Endothelial cell (in vitro differentiated cells): ENCODE measurements at regions not wholly inside any gene's neighbourhood (a gene's known extent, or its start where the extent isn't known, plus 50 kb on each side); places are given as distances from the start of the nearest gene placed in this dataset.

Experiments
- DNase-seq: peaks from one replicate; pipeline ENCODE4 v3.0.0; 2021; ENCODE audit warnings: low spot score
- H3K27ac Mint-ChIP-seq: one replicate; pipeline ENCODE4 v1.8.0; 2021; ENCODE audit warnings: mixed read lengths, inconsistent platforms; ENCODE audit not compliant: unreplicated experiment
- H3K27me3 Mint-ChIP-seq: one replicate; pipeline ENCODE4 v1.8.0; 2021; ENCODE audit warnings: mild to moderate bottlenecking, moderate library complexity, mixed read lengths, inconsistent platforms; ENCODE audit not compliant: unreplicated experiment
- H3K36me3 Mint-ChIP-seq: one replicate; pipeline ENCODE4 v1.8.0; 2021; ENCODE audit warnings: mild to moderate bottlenecking, low read depth, mixed read lengths, inconsistent platforms; ENCODE audit not compliant: unreplicated experiment
- H3K4me1 Mint-ChIP-seq: one replicate; pipeline ENCODE4 v1.8.0; 2021; ENCODE audit warnings: mild to moderate bottlenecking, mixed read lengths, inconsistent platforms; ENCODE audit not compliant: unreplicated experiment
- H3K4me3 Mint-ChIP-seq: one replicate; pipeline ENCODE4 v1.8.0; 2021; ENCODE audit warnings: mild to moderate bottlenecking, mixed read lengths, inconsistent platforms; ENCODE audit not compliant: unreplicated experiment
- H3K9me3 Mint-ChIP-seq: one replicate; pipeline ENCODE4 v1.8.0; 2021; ENCODE audit warnings: mixed read lengths, inconsistent platforms; ENCODE audit not compliant: unreplicated experiment
- TF ChIP-seq, protein P1 (sequence below): fragments of 200-600 bp; sonication (generic); IDR thresholded peaks from one replicate; pipeline ENCODE4 v1.5.0; 2021; ENCODE audit warnings: antibody characterized with exemption; ENCODE audit not compliant: unreplicated experiment

- H3K4me1 Mint-ChIP-seq = no peaks in the 10 kb centered on the region
- TF ChIP-seq, protein P1, sequence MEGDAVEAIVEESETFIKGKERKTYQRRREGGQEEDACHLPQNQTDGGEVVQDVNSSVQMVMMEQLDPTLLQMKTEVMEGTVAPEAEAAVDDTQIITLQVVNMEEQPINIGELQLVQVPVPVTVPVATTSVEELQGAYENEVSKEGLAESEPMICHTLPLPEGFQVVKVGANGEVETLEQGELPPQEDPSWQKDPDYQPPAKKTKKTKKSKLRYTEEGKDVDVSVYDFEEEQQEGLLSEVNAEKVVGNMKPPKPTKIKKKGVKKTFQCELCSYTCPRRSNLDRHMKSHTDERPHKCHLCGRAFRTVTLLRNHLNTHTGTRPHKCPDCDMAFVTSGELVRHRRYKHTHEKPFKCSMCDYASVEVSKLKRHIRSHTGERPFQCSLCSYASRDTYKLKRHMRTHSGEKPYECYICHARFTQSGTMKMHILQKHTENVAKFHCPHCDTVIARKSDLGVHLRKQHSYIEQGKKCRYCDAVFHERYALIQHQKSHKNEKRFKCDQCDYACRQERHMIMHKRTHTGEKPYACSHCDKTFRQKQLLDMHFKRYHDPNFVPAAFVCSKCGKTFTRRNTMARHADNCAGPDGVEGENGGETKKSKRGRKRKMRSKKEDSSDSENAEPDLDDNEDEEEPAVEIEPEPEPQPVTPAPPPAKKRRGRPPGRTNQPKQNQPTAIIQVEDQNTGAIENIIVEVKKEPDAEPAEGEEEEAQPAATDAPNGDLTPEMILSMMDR = no peak
- peaks cover 2% of the 10 kb centered on the region for H3K27me3 Mint-ChIP-seq
- no peaks in the 10 kb centered on the region for H3K9me3 Mint-ChIP-seq
- no peak overlapping the region for H3K4me3 Mint-ChIP-seq
- no peaks in the 10 kb centered on the region for H3K36me3 Mint-ChIP-seq
- DNase-seq = no peak
- H3K27ac Mint-ChIP-seq = no peak overlapping the region
Observed at GRCh38 chrX:3777416-3777815, 64.0 kb upstream of the PRKX start.

DNA sequence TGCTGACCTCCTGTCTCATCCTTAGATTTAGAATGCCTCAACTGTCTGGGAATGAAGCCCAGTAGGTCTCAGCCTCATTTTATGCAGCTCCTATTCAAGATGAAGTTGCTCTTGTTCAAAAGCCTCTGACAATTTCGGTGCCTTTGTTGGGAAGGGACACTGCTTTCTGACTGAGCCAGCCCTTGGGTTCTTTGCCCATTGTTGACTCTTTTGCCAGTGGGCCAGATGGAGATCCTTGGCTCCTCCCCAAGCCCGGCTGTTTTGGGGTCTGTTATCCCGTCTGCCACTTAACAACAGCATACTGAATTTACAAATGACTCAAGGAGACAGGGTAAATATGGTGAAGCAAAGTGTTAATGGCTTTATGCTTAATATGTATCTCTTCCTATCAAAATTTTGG lies 58.3 kb upstream of the PRKX start:
- Mint-ChIP-seq H3K4me3 (no peak overlapping the region), H3K27me3 (peaks cover 1% of the 10 kb centered on the region), H3K9me3 (no peaks in the 10 kb centered on the region), H3K36me3 (no peaks in the 10 kb centered on the region), H3K4me1 (no peaks in the 10 kb centered on the region), H3K27ac (no peak overlapping the region)
- TF ChIP-seq, protein P1 = no peak
- DNase-seq = no peak

- Mint-ChIP-seq H3K9me3 (no peaks in the 10 kb centered on the region), H3K27ac (no peak overlapping the region), H3K4me3 (no peak overlapping the region), H3K4me1 (no peaks in the 10 kb centered on the region), H3K27me3 (peaks cover 2% of the 10 kb centered on the region), H3K36me3 (no peaks in the 10 kb centered on the region)
- TF ChIP-seq, protein P1 = no peak
- DNase-seq = no peak
Observed at GRCh38 chrX:3768881-3769280, 55.4 kb upstream of the PRKX start.
